AML-193 (cell line): ENCODE measurements at regions not wholly inside any gene's neighbourhood (a gene's known extent, or its start where the extent isn't known, plus 50 kb on each side); places are given as distances from the start of the nearest gene placed in this dataset.
"Not testable (repeated sequence)": the region's sequence is repeated elsewhere in the genome, so short reads cannot be mapped to it uniquely, and the experiment has no call there.

Experiments
- DNase-seq, 2 experiments: peaks; one replicate each; lab custom pipeline; 2025; lab: John Stamatoyannopoulos, UW

GRCh38 chr7:156035387-156035786 is 223.1 kb upstream of the SHH start:
- not testable (repeated sequence) for DNase-seq

DNA sequence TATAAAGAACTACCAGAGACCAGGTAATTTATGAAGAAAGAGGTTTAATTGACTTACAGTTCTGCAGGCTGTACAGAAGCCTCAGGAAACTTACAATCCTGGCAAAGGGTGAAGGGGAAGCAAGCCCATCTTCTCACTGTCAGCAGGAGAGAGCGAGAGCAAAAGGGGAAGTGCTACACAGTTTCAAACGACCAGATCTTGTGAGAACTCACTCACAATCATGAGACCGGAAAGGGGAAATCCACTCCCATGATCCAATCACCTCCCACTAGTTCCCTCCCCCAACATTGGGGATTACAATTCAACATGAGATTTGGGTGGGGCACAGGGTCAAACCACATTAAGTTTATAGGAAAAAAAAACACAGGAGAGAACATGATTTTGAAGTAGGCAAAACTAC is 222.1 kb upstream of the SHH start:
- DNase-seq: peak; percentile 1 to 2

- DNase-seq: no peak
These were observed 220.7 kb upstream of the SHH start for GRCh38 chr7:156032973-156033372.

DNA sequence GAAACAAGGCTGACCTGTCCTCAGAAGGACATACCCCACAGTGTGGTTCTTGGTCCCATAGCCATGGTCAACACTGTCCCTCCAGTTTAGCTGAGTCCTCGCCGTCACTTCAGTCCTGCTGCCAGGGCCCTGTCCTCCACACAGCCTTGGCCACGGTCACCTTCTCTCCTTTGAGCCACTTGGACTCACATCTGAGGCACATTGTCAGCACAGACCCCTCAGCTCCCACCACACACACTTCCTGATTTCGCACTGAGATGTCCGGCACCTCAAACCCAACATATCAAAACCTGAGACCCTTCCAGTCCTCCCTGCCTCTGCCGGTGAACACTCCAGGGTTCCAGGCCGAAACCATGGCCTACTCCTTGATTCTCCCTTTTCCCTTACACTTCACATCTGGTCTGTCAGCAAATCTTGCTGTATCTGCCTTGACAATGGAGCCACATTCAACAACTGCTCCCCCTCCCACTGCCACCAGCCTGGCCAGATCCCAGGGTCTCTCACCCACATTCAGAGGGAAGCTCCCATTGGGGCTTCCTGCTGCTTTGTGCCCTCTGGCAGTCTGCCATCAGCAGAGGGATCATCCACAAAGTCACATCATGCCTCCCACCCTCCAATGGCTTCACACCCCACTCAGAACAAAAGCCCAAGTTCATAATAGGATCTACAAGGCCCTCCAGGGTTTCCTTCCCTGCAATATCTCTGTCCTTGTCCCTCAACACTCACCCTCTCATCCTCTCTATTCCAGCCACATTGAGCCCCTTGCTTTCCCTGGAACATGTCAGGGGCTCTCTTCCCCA is 219.6 kb upstream of the SHH start:
- DNase-seq: no peak

- DNase-seq: no peak
These were observed 217.3 kb upstream of the SHH start for GRCh38 chr7:156029460-156030007.

- no peak for DNase-seq
These were observed 216.3 kb upstream of the SHH start for GRCh38 chr7:156028521-156028920.

- no peak for DNase-seq
These were observed 215.6 kb upstream of the SHH start for GRCh38 chr7:156027821-156028220.

DNA sequence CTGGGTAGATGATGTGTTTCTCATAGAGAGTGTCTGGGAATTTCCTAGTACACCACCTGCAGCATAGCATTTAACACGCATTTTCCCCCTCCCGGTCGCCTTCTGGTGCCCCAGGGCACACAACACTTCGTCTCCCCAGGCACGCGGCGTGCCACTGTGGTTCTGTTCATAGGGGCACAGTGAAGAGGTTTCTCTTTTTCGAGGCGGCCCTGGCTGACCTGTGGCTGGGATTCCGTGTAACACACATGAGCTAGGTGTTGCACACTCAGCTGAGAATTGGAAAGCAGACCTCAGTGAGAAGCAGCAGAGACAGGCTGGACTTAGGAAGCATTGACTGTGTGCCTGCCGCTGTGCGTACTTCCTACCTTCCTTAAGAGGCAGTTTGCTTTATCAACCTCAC is 214.3 kb upstream of the SHH start:
- no peak for DNase-seq

GRCh38 chr7:156026076-156026600 is 213.9 kb upstream of the SHH start:
- DNase-seq: no peak

DNA sequence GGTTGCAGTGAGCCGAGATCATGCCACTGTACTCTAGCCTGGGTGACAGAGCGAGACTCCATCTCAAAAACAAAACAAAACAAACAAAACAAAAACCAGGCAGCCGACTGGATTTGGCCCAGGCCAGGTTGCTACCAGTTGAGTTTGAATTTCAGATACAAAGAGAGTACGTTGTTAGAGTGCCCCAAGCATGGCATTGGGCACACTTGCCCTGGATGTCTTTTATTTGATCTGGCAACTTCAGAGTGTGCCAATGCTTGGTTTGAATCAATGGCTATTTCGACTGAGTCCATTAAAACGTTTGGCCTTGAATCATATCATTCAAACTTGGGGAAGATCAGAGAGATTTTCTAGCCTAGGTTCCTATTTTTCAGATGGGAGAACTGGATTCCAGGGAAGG is 213.4 kb upstream of the SHH start:
- no peak for DNase-seq

DNA sequence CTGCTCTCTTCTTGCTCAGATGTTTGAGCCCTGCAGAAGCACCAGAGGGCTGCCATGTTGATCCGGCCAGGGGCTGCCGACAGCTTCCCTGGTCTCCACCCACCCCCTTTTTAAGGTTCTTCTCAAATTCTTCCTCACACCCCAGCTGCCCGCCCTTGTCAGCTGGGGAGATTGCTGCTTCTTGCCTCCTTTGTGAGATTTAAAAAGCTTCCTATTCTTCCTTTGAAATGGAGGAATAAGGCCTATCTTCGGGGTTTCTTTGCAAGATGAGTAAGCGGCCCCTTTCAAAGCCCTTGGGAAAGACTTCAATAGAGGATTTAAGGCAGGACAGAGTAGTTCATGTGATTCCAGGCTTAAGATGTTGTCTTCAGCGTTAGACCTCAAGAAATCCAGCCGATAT is 211.9 kb upstream of the SHH start:
- DNase-seq: no peak

DNA sequence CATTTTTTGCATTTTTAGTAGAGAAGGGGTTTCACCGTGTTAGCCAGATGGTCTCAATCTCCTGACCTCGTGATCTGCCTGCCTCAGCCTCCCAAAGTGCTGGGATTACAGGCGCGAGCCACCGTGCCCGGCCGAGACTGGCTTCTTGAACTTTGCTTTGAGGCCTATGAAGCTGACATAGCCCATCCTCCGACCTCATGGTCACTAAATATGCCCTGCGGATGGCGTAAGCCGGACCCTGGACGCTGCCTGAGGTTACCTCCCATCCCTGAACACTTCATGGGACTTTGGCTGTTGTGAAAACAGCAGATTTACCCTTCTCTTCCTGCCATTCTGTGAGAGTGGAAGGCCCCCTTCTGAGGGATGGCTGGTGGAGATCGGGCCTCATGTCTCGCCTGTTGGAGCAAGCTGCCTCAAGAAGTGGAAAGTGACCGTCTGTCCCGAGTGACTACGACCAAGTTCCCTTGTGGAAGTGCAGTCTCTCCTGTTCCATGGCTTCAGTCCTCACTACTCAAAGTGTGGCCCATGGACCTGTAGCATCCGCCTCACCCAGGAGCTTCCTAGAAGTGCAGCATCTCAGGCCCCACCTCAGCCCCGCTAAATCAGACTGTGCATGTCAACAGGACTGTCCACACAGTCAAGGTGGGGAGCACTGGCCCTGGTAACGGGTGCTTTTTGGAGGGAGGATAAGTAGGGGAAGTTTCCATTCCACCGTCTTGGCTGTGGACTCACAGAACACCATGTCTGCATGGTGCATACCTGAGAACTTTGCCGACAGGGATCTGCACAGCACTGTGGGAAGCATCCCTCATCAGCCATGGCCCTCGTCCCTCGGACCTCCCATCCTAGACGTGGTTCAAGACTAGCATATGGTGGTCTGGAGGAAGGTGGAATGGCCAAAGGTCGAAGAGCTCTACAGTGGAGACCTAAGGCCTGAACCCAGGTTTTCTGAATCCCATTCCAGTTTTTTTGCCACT is 210.5 kb upstream of the SHH start:
- no peak for DNase-seq

DNA sequence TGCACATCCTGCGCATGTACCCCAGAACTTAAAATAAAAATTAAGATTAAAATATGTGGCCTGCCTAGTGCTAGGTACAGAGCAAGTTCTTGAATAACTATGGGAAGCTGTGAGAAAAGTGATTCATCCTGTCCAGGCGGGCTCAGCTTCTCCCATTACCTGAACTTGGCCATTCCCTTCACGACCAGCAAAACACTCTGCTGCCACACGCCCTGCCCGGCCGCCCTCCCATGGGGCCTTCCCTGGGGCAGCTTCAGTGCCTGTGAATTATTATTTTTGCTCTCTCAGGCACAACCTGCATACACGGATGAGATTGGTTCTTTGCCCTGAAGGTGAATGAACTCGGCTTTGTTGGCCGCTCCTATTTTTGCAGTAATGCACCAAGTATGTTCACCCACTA is 209.2 kb upstream of the SHH start:
- no peak for DNase-seq

DNA sequence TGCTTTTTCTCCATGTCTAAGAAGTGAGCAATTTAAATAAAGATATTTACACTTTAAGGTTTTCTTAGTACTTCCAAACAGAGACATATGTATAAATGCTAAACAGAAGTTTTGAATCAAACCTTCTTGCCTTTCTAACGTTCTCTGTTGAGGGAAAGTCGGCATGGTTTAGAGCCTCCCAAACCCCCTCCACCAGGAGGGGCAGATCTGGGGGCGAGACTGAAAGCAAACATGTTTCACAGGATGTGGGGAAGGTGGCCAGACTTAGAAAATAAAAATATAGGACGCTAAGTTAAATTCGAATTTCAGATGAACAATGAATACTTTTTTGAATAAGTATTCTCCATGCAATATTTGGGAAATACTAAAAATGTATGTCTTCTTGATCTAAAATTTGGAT is 208.3 kb upstream of the SHH start:
- DNase-seq: no peak

DNA sequence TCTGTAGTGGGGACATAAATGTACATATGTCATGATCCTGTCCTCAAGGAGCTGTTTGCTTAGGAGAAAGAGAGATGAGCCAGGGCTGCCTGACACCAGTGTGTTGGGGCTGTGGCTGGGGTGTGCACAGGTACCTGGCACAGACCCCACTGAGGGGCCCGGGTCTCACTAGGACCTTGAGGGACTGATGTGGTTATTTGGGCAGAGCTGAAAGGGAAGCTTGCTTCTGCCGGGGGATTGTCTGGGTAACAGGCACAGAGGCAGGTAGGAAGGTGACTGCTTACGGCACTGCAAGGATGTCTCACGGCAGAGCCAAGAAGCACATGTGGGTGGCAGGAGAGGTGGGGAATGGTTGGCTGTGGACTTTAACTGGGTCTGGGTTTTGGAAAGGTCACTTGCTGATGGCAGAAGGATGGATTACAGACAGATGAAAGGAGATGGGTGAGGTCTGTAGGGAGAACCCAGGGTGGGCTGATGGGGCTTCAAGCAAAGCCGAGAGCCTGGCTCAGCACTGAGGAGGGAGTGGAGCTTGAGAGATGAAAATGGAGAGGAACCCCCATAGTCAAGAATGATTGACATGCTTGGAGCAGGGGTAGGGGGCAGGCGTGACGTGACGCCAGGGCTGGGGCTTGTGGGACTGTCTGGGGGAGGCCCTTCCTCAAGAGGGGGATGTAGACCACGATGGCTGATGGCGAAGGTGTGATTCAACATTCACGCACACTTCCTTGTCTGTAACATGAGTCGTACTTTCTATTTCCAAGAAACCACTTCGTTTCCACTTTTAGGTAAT is 207.7 kb upstream of the SHH start:
- DNase-seq: no peak

- DNase-seq: no peak
These were observed 207.0 kb upstream of the SHH start for GRCh38 chr7:156019308-156019707.

- no peak for DNase-seq
These were observed 205.8 kb upstream of the SHH start for GRCh38 chr7:156017916-156018700.

DNA sequence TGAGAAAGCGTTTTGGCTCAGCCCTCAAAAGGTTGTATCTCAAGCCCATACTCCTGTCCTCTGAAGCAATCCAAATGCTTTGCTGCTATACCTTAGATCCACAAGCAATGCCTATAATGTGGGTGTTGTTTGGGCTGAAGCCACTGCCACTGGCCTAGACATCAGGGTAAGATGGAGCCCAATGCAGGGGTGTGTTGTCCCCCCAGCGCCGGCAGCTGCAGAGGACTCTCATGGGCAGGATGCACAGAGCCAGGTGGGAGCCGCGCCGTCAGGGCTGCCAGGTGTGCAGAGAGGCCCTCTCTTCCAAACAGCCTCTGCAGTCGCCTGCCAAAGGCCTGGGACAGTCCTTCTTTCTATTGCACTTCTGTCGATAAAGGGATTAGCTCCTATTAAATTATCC is 205.2 kb upstream of the SHH start:
- no peak for DNase-seq

GRCh38 chr7:156015237-156016020 is 203.2 kb upstream of the SHH start:
- no peak for DNase-seq

GRCh38 chr7:156014808-156015207 is 202.5 kb upstream of the SHH start:
- no peak for DNase-seq
